HUES48 (cell line): ENCODE measurements at regions not wholly inside any gene's neighbourhood (a gene's known extent, or its start where the extent isn't known, plus 50 kb on each side); places are given as distances from the start of the nearest gene placed in this dataset.
"Not testable (repeated sequence)": the region's sequence is repeated elsewhere in the genome, so short reads cannot be mapped to it uniquely, and the experiment has no call there.

Experiments
- H3K27ac ChIP-seq: one replicate; pipeline ENCODE4 v1.7.0; 2013; ENCODE audit warnings: low read depth, low read length, inconsistent platforms
- H3K27me3 ChIP-seq: 2 replicates; pipeline ENCODE4 v1.6.1; 2013; ENCODE audit warnings: mild to moderate bottlenecking, low read length; ENCODE audit not compliant: control insufficient read depth, insufficient read depth
- H3K36me3 ChIP-seq: 2 replicates; pipeline ENCODE4 v1.6.1; 2013; ENCODE audit warnings: low read length; ENCODE audit not compliant: control insufficient read depth, insufficient read depth
- H3K4me1 ChIP-seq: 2 replicates; pipeline ENCODE4 v1.6.1; 2013; ENCODE audit warnings: mild to moderate bottlenecking, low read length; ENCODE audit not compliant: control insufficient read depth, insufficient read depth
- H3K4me3 ChIP-seq: 2 replicates; pipeline ENCODE4 v1.5.1; 2013; ENCODE audit warnings: mild to moderate bottlenecking, low read depth, low read length
- H3K9ac ChIP-seq: 2 replicates; pipeline ENCODE4 v1.6.1; 2013; ENCODE audit warnings: mild to moderate bottlenecking, low read depth, low read length, moderate library complexity
- H3K9me3 ChIP-seq: 2 replicates; pipeline ENCODE4 v1.6.1; 2013; ENCODE audit warnings: low read length; ENCODE audit not compliant: control insufficient read depth, insufficient read depth

DNA sequence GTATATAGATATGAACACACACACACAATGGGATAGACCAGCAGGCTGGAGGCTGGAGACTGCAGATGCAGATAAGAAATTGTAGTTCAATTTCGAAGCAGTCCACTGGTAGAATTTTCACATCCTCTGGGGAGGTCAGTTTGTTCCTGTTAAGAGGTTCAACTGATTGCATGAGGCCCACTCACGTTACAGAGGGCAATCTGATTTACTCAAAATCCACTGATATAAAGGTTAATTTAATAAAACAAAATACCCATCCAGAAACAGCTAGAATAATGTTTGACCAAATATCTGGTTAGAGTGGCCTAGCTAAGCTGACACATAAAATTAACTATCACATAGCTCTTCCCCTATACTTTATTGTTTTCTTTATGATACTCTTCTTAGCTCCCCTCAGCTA, 162.9 kb upstream of the SMIM30 start:
- H3K27ac ChIP-seq: no peak overlapping the region

DNA sequence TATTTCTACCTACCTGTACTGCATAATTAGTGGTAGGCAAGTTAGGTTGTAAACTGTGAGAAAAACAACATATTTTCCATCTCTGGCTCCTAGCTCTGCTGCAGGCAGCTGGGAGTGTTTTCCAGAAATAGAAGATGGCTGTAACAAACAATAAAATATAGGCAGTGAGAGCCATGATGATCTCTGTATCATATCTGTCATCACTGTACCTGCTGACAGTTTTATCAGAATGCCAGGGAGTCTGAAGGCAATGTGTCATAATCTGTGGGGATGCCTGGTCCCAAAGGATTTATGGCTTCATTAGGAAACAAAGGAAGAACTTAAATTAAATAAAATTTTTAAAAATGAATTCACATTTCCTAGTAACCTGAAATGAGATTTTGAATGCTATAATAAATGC, 160.9 kb upstream of the SMIM30 start:
- no peaks in the 10 kb centered on the region for H3K4me1 ChIP-seq
- no peak overlapping the region for H3K27ac ChIP-seq
- no peaks in the 10 kb centered on the region for H3K27me3 ChIP-seq
- no peak overlapping the region for H3K4me3 ChIP-seq
- no peaks in the 10 kb centered on the region for H3K36me3 ChIP-seq
- no peak overlapping the region for H3K9ac ChIP-seq
- H3K9me3 ChIP-seq: no peaks in the 10 kb centered on the region; the same call in 1 of the 2 replicates

More for the DNA sequence above, 162.9 kb upstream of the SMIM30 start:
- H3K27me3 ChIP-seq: no peaks in the 10 kb centered on the region
- H3K9me3 ChIP-seq: no peaks in the 10 kb centered on the region
- no peaks in the 10 kb centered on the region for H3K4me1 ChIP-seq
- no peaks in the 10 kb centered on the region for H3K36me3 ChIP-seq
- no peak overlapping the region for H3K4me3 ChIP-seq
- H3K9ac ChIP-seq: no peak overlapping the region

DNA sequence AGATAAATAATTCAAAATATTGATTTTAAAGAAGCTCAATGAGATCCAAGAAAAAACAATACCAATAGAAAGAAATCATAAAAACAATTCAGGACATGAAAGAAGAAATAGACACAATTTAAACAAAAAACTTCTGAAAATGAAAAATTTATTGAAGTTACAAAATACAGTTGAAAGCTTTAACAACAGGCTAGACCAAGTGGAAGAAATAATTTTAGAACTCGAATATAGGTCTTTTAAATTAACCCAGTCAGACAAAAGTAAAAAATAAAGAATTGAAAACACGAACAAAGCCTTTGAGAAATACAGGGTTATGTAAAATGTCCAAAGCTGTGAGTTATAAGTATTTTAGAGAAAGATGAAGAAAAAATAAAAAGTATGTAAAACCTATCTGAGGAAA, 152.4 kb upstream of the SMIM30 start:
- Histone ChIP-seq H3K9ac (no peak overlapping the region), H3K27ac (no peak overlapping the region), H3K36me3 (no peaks in the 10 kb centered on the region), H3K4me3 (no peak overlapping the region), H3K9me3 (peaks cover 6% of the 10 kb centered on the region; the same call in 1 of the 2 replicates), H3K4me1 (no peaks in the 10 kb centered on the region), H3K27me3 (no peaks in the 10 kb centered on the region)

DNA sequence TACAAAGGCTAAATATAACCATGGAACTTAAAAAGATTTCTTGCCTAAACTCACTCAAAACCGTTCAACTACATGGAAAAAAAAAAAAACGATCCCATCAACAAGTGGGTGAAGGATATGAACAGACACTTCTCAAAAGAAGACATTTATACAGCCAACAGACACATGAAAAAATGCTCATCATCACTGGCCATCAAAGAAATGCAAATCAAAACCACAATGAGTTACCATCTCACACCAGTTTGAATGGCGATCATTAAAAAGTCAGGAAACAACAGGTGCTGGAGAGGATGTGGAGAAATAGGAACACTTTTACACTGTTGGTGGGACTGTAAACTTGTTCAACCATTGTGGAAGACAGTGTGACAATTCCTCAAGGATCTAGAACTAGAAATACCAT, 151.2 kb upstream of the SMIM30 start:
- H3K9ac ChIP-seq, H3K27ac ChIP-seq, H3K9me3 ChIP-seq, H3K4me3 ChIP-seq, H3K27me3 ChIP-seq, H3K36me3 ChIP-seq, H3K4me1 ChIP-seq: not testable (repeated sequence)

DNA sequence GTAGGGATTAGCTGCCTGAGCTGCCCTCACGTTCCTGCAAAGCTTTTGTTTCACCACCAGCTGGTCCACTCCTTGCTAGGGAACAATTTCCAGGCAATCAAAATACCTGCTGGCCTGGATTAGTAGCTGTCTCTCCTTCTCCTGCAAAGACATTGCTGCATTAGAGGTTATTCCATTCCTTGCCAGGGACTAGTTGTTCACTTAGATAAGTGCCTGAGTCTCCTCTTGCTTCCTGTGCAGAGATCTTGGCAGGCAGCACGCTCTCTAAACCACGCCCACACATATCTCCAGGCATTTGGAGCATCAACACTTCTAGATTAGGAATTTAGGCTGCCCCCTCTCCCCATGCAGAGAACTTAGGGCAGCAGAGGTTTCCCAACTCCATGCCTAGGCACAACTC, 150.4 kb upstream of the SMIM30 start:
- Histone ChIP-seq H3K27me3 (no peaks in the 10 kb centered on the region), H3K9ac (no peak overlapping the region), H3K36me3 (no peaks in the 10 kb centered on the region), H3K4me3 (no peak overlapping the region), H3K4me1 (no peaks in the 10 kb centered on the region), H3K27ac (no peak overlapping the region), H3K9me3 (peaks cover 8% of the 10 kb centered on the region)

DNA sequence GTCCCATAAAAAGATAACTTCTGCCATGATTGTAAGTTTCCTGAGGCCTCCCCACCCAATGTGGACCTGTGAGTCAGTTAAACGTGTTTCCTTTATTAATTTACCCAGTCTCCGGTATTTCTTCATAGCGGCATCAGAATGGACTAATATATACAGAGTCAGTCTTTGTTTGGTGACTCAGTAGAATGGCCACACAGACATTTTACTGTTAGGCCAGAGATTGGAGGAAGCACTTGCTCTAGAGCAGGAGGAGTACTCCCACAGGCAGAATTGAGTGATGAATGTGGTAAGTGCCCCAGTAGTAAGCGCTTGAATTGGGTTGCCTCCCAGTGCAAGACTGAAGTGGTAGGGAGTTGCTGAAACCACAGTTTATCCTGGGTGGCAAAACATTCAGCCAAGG, 149.5 kb upstream of the SMIM30 start:
- H3K4me1 ChIP-seq: no peaks in the 10 kb centered on the region
- no peak overlapping the region for H3K27ac ChIP-seq
- peaks cover 9% of the 10 kb centered on the region for H3K9me3 ChIP-seq
- H3K27me3 ChIP-seq: no peaks in the 10 kb centered on the region
- H3K9ac ChIP-seq: no peak overlapping the region
- H3K4me3 ChIP-seq: no peak overlapping the region
- no peaks in the 10 kb centered on the region for H3K36me3 ChIP-seq

DNA sequence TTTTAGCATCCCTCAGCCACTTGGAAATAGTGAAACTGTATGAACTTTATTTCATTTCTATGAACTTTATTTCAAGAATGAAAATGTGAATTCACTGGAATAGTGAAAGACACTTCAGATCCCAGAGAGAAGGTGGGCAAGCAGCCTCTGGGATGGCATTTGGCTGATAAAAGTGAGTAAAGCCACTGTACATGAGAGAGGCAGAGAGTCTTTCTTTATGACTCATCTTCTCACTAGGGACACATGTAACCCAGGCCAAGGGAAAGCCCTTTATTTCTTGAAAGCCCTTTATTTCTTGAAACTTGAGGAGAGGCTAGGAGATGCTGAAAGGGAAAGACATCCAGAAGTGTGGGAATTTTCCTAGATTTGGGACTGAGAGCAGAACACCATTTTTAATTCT, 148.9 kb upstream of the SMIM30 start:
- Histone ChIP-seq H3K27me3 (no peaks in the 10 kb centered on the region), H3K27ac (no peak overlapping the region)

DNA sequence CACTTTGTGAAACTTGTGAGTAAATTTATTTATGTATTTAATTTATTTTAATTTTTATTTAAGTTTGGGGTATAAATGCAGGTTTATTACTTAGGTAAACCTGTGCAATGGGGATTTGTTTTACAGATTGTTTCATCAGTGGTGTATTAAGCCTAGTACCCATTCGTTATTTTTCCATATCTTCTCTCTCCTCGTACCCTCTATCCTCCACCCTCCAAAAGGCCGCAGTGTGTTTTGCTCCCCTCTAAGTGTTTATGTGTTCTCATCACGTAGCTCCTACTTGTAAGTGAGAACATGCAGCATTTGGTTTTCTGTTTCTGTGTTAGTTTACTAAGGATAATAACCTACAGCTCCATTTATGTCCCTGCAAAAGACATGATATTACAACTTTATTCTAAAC, 145.4 kb upstream of the SMIM30 start:
- Histone ChIP-seq H3K4me1 (no peaks in the 10 kb centered on the region), H3K27ac (no peak overlapping the region), H3K36me3 (no peaks in the 10 kb centered on the region), H3K4me3 (no peak overlapping the region), H3K9me3 (peaks cover 3% of the 10 kb centered on the region), H3K9ac (no peak overlapping the region), H3K27me3 (no peaks in the 10 kb centered on the region)

More for the DNA sequence above, 148.9 kb upstream of the SMIM30 start:
- Histone ChIP-seq H3K9ac (no peak overlapping the region), H3K4me3 (no peak overlapping the region), H3K9me3 (peaks cover 9% of the 10 kb centered on the region), H3K4me1 (no peaks in the 10 kb centered on the region), H3K36me3 (no peaks in the 10 kb centered on the region)

DNA sequence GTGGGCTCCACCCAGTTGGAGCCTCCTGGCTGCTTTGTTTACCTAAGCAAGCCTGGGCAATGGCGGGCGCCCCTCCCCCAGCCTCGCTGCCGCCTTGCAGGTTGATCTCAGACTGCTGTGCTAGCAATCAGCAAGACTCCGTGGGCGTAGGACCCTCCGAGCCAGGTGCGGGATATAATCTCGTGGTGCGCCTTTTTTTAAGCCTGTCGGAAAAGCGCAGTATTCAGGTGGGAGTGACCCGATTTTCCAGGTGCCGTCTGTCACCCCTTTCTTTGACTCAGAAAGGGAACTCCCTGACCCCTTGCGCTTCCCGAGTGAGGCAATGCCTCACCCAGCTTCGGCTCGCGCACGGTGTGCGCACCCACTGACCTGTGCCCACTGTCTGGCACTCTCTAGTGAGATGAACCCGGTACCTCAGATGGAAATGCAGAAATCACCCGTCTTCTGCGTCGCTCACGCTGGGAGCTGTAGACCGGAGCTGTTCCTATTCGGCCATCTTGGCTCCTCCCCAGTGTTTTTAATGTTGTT, 144.9 kb upstream of the SMIM30 start:
- H3K36me3 ChIP-seq, H3K4me1 ChIP-seq, H3K9me3 ChIP-seq, H3K9ac ChIP-seq, H3K4me3 ChIP-seq, H3K27ac ChIP-seq, H3K27me3 ChIP-seq: not testable (repeated sequence)

DNA sequence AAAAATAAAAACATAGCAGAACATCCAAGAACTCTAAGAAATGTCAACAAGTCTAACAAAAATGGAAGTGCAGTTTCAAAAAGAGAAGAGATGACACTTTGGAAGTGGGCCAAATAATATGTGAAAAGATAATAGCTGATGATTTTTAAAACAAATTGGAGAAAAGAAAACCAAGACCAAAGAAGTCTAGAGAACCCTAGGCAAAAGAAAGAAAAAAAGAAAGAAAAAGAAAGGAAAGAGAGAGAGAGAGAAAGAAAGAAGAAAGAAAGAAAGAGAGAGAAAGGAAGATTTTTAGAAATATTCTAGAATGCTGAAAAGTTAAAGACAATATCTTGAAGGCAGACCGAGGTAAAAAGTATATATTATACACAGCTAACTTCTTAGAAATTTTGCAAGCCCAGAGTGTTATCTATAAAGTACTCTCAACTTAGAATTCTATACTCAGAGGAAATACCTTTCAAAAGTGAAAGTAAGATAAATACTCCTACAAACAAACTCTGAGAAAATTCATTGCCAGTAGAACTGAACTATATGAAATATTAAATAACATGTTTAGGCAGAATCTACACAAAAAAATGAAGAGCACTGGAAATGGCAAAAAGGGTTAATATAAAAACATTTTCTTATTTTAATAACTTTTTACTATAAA, 138.7 kb upstream of the SMIM30 start:
- no peaks in the 10 kb centered on the region for H3K27me3 ChIP-seq
- no peak overlapping the region for H3K27ac ChIP-seq
- no peak overlapping the region for H3K4me3 ChIP-seq
- H3K4me1 ChIP-seq: no peaks in the 10 kb centered on the region
- H3K36me3 ChIP-seq: no peaks in the 10 kb centered on the region
- no peaks in the 10 kb centered on the region for H3K9me3 ChIP-seq
- no peak overlapping the region for H3K9ac ChIP-seq

DNA sequence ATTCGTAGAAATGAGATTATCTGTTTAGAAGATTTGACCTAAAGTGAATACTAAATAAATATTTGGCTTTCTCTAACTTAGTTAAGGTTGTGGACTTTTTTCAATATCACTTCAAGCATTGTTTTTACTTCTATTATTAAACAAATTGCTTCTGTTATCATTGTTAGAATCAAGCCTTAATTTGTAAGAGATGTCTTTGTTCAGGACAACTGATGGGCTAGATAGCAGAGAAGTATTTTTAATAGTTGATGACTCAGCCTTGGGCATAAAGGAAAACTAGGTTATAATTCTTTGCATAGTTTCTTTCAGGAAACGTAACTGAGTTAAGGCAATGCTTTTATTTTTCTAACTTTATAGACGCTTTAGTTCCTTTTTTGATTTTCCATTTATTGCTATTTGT, 128.8 kb upstream of the SMIM30 start:
- Histone ChIP-seq H3K36me3 (no peaks in the 10 kb centered on the region), H3K27ac (no peak overlapping the region), H3K9ac (no peak overlapping the region), H3K4me3 (no peak overlapping the region), H3K27me3 (no peaks in the 10 kb centered on the region), H3K9me3 (no peaks in the 10 kb centered on the region), H3K4me1 (no peaks in the 10 kb centered on the region)
